NCI-H82 treated with DMSO at 0.1 percent for 48 hours (cell line): ENCODE measurements at regions not wholly inside any gene's neighbourhood (a gene's known extent, or its start where the extent isn't known, plus 50 kb on each side); places are given as distances from the start of the nearest gene placed in this dataset.
A peak's percentile ranks its signal among the peaks of the same experiment; 100 is the strongest.
"Not testable (repeated sequence)": the region's sequence is repeated elsewhere in the genome, so short reads cannot be mapped to it uniquely, and the experiment has no call there.

Experiments
- DNase-seq: peaks from one replicate; lab custom pipeline; 2025; ENCODE audit not compliant: unreplicated experiment; lab: John Stamatoyannopoulos, UW

DNA sequence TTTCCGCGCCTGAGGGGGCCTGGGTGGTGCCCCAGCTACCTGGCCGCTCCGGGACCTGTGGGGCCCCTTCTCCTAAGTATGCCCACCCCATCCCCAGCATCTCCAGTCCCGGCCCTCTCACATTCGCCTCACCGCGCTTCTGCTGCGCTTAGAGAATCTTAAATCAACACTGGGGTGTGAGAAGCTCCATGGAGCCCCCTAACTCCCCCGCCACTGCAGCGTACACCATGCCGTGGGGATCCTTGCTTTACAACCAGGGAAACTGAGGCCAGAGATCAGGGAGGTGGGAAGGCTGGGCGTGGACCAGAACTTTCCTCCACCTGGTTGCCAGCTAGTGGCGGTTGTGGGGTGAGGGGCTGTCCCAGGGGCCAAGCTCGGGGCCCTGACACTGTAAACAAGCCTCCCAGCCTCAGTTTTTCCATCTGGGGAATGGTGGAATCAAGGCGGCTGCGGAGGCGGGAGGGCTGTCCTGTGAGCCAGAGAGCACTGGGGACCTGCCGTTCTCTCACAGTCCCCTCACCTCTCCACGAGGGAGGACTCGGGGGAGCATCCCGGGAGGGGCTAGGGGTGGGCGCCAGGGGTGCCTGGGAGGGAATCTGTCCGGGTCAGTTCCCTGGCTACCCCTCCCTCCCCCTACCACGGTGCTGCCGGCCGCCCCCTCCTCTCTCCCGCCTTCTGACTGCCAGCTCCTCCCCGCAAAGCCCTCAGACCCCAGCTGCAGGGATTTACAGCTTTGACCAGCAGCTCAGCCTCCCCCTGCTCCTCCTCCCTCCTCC is 161.2 kb downstream of the C9orf50 start:
- DNase-seq, result no peak

DNA sequence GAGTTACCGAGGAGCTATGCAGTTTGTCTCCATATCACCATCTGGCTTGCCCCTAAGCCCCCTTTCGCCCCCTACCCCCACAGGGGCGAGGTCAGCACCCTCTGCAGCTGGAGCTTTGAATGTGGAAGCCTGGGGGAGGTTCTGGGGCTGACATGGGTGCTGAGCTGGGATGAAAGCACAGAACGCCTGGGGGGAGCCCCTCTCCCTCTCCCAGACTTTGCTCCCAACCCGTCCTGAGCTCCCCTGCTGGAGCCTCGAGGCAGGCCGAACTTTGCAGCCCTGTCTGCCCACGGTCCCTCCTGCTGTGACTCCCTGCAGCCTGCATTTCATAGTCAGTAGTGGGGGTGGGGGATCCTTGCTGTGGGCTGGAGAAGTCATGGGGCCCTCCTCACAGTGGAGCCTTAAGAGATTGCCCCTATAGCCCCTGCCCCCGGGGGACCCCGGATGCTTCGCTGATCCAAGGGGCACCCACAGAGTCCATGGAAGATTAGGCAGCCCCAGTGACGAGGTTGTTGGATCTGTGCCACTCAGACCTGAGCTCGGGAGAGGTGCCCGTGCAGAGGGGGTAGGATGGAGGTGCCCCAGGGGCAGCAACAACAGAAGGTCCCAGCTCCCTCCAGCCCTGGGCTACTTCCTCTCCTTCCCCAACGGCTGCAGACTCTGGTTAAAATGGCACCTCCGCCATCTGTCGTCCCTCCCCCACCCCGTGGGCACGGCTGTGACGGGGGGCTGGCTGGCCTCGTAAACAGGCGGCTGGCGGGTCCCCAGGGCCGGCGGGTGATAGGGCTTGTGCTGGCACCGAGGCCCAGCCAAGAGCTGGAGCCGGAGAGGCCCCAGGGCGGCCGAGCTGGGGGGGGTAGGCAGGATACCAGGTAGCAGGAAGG is 162.0 kb downstream of the C9orf50 start:
- DNase-seq, result peak; percentile 41

DNA sequence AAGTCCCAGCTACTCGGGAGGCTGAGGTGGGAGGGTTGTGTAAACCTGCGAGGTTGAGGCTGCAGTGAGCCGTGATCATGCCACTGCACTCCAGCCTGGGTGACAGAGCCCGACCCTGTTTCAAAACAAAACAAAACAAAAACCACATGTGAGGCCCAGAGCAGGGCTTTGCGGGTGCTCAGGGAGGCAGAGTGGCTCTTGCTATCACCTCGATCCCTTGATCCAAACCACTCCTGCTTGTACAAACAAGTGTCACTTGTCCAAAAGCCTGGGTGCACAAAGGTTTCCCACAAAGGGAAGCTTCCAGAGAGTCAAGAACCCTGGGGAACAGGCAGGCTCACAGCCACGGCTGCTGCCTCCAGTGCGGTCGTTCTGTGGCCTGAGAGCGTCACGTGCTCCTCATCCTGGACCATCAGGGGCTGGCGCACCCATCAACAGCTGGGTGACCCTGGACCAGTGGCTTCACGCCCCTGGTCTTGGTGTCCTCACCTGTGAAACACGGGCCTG is 162.7 kb downstream of the C9orf50 start:
- DNase-seq, result no peak

DNA sequence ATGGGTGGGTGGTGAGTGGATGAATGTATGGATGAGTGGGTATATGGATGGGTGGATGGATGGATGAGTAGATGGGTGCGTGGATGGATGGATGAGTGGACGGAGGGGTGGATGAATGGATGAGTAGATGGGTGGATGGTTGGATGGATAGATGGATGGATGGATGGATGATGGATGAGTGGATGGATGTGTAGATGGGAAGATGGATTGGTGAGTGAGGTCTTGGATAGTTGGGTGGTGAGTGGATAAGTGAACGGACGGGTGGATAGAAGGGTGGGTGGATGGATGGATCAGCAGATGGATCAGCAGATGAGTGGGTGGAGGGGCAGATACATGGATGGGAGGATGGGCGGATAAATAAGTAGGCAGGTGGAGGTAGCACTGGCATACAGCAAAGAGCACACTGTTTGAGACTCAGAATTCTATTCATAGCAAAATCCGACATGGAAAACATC is 163.5 kb downstream of the C9orf50 start:
- no peak for DNase-seq

DNA sequence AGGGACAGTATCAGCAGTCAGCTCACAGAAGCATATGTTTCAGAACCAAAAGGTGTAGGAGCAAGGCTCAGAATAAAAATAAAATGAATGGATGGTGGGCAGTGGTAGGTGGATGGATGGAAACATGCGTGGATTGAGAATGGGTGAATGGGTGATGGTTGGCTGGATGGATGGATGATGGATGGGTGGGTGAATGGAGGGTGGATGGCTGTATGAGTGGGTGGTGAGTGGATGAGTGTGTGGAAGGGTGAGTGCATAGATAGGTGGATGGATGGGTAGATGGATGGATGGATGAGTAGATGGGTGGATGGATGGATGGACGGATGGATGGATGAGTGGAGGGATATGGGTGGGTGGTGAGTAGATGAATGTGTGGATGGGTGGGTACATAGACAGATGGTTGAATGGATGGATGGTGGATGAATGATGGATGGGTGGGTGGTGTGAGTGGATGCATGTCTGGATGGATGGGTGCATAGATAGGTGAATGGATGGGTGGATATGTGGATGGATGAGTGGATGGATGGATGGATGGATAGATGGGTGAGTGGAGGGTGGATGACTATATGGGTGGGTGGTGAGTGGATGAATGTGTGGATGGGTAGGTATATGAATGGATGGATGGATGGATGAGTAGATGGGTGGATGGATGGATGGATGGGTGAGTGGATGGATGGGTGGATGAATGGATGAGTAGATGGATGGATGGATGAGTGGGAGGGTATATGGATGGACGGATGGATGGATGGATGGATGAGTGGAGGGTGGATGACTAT is 164.2 kb downstream of the C9orf50 start:
- no peak for DNase-seq

DNA sequence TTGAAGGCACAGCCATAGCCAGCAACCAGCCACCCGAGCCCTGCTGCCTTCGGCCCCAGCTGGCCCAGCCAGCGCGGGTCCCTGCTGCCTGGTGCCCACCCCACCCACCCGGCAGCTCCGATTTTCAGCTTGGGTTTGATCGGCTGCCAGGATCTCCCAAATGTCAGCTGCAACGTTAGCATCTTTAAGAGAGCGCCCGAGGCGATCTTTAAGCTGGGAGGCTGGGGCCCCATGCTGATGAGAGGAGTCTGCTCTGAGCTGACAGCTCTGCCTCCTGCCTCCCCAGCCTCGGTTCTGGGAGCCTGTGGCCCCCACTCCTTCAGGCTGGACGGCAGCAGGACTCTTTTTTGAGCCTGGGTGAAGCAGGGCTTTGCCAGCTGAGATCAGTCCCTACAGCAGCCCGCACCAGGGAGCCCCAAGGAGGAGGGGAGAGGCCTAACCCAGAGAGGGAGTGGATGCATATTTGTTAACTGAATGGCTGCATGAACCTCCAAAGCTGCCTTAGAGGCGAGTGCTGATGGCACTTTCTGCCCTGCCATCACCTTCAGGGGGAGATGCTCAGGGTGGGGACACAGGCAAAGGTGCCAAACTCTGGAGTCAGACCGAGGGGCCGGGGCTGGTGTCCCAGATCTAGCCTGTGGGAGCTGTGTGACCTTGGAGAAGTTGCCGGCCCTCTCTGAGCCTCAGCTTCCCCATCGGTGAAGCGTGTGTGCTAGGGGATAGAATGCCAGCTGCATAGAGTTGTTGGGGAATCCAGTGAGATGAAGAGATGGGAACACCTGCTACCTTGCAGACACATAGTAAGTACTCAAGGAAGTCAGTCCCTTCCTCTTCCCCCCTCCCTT is 165.5 kb downstream of the C9orf50 start:
- no peak for DNase-seq

DNA sequence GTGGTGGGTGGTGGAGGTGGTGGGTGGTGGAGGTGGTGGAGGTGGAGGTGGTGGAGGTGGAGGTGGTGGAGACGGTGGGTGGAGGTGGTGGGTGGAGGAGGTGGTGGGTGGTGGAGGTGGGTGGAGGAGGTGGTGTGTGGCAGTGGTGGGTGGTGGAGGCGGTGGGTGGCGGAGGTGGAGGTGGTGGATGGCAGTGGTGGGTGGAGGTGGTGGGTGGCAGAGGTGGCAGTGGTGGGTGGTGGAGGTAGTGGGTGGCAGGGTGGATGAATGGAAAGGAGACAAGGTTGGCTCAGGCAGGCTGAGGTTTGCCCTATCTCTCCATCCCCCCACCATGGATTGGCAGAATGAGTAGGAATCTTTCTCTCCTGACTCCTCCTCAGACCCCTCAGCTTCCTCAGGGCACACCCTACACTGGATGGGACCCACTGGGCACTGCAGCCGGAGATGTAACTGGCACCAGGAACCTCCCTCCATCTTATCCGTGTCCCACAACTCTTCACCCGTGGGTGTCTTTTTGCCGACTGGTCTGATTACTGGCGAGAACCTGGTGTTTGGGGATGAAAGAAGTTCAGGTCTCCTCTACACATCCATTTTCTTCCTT is 166.3 kb downstream of the C9orf50 start:
- no peak for DNase-seq

DNA sequence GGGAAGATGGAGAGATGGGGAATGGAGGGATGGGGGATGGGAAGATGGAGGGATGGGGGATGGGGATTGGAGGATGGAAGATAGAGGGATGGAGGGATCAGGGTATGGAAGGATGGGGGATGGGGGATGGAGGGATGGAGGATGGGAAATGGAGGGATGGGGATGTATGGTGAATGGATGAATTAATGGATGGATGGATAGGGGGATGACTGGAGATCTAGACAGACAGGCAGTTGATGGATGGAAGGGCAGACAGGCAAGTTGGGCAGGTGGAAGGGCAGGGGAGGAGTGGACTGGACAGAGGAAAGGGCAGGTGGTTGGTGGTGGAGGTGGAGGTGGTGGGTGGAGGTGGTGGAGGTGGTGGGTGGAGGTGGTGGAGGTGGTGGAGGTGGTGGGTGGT is 167.2 kb downstream of the C9orf50 start:
- no peak for DNase-seq

DNA sequence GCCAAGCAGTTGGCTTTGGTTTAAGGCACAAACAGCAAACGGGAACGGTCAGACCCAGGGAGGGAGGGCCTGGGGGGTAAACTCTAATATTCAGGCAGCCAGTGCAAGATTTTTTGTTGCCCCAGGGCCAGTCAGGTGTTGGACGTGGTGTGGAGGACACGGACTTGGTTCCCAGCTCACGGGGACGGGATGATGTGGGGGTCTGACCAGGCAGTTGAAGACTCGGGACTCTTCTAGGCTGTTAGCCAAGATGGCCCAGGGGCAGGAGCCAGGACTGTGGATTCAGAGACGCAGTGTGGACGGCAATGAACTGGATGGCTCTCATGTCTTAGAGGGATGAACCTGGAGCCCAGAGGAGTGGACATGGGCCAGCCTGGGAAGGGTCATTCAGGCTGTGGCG is 169.2 kb downstream of the C9orf50 start:
- DNase-seq, result no peak

DNA sequence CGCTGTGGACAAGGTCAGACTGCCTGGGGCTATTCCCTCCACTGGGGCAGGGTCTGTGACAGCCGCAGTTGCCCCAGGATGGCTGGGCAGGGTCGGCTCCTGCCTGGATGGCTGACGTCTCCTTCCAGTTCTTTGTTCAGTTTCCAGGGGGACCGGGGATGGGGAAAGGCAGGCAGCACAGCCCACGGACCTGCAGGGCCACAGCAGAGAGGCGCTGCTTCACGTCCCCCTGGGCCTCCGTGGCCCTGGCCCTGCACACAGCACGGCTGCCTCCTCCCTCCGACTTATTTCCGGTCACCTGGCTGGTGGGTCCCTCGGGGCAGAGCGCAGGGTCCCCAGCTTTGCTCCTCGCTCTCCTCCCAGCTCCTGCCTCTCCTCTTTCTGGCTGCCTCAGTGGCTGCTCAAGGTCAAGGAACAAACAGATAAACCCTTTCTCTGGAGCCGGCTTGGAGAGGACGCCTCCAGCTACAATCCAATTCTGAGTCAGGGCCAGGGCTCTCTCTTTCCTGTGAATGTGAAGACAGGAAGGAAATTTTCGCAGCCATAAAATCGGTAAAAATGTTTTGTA is 169.7 kb downstream of the C9orf50 start:
- no peak for DNase-seq

DNA sequence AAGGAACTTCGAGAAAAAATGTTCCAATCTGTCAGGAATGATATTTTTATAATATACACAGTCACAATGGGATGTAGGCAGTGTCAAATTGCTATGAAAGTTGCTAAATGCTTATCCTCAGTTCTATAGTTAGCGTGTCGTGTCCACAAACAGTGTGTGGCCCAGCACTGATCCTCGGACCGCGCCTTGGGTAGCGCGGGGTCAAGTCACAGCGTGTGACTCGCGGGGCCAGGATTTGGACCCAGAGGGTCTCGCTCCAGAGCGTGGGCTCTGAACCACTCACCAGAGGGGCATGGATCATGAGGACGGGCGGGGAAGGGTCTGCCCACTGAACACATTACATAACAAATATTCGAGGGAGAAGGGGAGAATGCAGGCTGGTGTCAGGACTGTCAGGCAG is 171.8 kb downstream of the C9orf50 start:
- DNase-seq, result no peak

DNA sequence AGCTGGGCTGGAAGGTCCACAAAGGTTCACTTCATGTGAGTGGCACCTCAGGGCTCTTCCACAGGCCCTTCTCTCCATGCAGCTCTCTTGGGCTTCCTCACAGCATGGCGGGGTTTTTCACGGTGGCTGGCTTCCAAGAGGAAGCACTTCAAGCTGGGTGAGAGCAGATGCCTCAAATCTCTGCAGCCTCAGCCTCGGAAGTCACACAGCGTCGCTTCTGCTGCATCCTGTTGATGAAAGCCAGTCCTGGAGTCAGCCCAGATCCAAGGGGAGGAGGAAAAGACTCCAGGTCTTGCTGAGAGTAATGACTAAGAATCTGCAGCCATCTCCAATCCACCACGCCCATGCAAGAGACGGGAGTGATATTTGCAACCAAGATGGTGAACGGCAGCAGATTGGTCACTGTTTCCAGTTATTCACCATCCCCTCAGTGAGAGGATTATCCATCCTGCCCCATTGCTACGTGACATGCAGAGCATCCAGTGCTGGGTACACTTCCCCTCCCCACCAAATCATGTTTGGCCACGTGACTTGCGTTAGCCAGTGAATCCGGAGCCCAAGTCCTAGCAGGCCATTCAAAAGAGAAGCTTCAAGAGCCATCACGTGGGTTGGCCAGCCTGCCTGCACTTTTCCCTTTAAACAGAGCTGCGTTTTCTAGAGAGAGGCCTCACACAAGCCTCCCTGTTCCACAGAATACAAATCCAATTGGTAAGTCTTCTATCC is 173.9 kb downstream of the C9orf50 start:
- no peak for DNase-seq

DNA sequence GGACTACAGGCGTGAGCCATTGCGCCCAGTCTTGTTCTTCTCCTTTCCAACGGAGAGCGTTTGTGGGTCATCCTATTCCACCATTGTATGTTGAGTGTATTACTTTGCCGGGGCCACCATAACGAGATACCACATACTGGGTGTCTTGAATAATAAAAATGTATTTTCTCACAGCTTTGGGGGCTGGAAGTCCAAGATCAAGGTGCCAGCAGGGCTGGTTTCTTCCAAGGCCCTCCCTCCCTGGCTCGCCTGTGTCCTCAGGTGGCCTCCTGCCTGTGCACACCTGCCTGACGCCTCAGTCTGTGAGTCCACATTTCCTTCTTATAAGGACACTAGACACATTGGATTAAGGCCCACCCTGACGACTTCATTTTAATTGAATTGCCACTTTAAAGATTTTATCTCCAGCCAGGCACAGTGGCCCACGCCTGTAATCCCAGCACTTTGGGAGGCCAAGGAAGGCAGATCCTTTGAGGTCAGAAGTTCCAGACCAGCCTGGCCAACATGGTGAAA is 175.1 kb downstream of the C9orf50 start:
- no peak for DNase-seq

DNA sequence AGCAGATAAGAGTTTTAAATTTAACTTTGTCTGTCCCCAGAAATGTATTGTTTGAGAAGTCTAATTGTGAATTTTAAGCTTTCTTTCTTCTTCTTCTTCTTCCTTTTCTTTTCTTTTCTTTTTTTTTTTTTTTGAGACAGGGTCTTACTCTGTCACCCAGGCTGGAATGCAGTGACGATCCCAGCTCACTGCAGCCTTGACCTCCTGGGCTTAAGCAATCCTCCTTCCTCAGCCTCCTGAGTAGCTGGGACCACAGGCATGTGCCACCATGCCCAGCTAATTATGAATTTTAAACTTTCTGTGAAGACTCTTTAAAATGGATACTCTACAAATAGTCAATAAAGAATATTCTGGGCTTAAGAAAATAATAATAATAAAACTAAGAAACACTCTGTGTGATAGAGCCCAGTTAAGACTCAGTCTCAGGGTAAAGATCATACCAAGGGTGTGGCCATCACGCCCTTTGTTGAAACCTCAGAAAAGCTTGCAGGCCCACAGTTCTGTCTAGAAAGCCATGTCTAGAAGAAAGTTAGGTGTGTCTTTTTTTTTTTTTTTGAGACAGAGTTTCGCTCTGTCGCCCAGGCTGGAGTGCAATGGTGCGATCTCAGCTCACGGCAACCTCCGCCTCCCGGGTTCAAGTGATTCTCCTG is 177.3 kb downstream of the C9orf50 start:
- not testable (repeated sequence) for DNase-seq

DNA sequence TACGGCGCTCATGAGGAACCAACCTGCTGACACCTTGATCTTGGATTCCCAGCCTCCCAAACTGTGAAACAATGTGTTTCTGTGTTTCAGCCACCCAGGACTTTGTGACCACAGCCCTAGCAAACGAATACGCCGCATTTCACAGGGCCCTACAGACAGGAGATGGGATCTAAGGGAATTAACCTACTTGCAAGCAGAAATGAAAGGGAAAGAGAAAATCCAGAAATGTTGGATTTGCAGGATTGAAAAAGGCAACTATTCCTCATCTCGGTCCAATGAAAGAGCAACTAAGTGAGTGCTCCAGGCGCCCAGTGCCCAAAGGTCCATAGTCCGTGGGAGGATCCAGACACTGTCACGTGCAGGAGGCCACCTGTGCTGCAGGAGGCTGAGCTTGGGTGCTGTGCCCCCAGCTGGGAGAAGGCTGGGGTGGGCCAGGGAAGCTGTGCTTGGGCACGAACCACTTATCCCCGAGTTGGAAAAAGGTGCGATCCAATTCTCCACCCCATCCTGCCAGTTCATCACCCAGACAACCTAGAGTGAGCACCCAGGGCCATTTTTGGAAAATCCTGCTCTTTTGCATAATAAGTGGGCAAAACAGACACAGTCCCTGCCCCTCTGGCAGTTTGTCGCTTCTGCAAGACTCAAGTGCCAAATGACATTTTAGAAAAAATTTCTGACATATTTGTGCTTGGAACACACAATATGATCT is 177.9 kb downstream of the C9orf50 start:
- DNase-seq, result no peak

DNA sequence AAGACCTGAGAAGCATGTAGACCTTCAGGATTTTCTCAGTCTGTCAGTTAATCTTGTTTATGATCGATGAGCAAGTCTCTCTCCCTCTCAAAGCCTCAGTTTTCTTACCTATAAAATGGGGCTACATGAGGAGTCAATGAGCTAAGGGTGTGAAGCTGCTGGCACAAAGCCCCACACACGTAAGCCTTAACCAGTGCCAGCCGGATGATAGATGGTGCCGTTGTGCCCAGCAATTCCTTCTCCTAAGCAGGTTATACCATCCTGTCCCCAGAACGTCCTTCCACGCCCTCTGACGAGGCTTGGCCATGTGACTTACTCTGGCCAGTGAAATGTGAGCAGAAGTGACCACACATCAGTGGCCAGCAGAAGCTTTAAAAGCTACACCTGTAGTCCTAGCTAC is 179.0 kb downstream of the C9orf50 start:
- DNase-seq, result no peak

DNA sequence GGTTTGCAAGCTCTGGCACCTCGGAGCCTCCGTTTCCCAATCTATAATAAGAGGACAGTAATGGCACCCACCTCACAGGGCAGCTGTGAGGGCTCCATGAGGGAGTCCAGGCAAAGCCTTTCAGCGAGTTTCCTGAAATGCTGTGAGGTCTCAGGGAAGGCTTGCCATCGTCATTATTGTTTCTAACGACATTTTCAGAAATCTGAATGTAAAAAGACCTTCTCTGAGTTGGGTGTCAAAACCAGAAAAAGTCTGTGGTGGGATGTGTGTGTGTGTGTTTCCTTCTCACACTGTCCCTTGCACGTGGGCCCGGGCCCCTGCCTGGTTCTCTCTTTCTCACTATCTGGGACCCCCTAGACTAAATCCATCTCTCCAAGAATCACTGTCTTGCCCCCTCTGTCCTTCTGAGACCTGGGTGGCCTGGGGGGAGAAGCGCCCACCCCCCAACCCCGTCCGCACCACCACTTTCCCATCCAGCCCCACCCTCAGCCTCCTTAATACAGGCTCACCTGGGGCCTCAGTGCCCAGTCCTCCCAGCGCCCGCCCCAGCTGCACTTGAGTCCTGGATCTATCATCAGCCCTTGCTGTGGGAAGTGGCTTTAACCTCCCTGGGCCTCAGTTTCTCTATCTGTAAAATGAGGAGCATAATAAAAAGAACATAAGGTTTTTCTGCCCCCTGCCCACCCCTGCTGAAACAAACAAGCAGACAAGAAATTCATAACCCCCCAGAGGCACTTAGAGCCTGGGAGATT is 180.3 kb downstream of the C9orf50 start:
- DNase-seq, result no peak
